HG03025 (cell line): ENCODE measurements at regions not wholly inside any gene's neighbourhood (a gene's known extent, or its start where the extent isn't known, plus 50 kb on each side); places are given as distances from the start of the nearest gene placed in this dataset.
"Not testable (repeated sequence)": the region's sequence is repeated elsewhere in the genome, so short reads cannot be mapped to it uniquely, and the experiment has no call there.

Experiments used
- ATAC-seq: cut with Tn5 transposase; IDR thresholded peaks from one replicate; pipeline ENCODE4 v1.9.1; 2021; ENCODE audit warnings: mild to moderate bottlenecking, moderate library complexity; ENCODE audit not compliant: unreplicated experiment, low FRiP score

DNA sequence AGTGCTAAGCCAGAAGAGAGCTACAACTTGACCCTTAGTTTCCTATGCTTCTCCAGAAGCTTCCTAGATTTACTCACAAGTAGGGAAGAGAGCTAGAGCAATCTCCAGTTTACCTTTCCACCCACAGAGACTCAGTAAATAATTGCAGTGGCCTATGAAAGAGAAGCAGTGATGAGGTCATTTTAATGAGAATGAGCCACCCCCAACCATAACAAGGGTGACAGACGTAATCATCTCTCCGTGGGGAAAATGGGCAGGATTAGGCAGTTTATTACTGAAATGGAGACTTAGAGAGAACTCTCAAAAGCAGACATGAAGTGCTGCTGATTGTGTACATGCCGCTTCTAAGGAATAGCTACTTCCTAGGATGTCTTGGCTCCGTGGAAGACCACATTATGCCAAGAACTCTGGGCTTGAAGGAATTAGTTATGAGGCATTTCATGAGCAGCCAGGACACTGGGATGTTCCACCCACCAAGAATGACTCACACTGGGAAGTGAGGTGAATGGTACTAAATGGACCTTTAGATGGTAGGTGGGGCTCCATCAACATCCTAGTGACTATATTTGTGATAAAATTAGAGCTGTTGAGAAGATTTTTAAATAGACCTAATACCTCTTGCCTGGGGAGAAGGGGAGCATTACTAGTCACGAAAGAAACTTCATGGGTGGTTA lies 160.9 kb downstream of the EDEM1 start:
- ATAC-seq: no peak

DNA sequence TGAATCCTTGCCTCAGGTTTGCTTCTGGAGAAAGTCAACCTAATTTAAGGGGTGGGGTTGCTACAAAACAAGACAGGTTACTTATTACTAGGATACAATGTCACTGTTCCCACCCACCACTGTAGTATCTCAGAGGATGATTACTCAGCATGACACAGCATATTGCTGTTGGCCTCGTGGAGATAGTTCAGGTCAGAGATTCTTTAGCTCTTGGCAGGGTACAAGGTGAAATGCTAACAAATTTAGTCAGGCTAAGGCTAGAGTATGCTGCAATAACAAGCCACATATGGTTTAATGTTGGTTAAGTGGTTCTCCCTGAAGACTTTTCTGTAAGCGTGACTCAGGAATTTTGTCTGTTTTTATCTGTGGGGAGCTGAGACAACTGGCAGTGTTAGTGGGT lies 161.8 kb downstream of the EDEM1 start:
- ATAC-seq: no peak

DNA sequence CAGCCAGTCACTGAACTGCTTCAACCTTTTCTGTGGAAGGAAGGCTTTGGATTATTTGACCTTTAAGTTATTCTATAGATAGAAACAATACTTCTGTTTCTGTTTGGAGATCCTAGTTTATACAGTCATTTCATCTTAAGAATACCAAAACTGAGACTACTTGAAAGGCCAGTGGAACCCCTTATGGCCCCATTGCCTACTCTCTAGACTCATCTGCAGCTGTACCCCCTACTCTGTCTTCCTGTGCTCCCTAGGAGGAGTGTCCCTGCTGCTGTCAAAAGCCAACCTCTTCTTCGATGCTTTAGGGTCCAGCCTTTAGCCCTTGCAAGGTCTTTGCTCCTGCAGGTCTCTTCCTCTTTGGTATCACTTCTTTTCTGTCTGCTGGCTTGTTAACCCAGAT lies 169.6 kb downstream of the EDEM1 start:
- ATAC-seq: no peak

DNA sequence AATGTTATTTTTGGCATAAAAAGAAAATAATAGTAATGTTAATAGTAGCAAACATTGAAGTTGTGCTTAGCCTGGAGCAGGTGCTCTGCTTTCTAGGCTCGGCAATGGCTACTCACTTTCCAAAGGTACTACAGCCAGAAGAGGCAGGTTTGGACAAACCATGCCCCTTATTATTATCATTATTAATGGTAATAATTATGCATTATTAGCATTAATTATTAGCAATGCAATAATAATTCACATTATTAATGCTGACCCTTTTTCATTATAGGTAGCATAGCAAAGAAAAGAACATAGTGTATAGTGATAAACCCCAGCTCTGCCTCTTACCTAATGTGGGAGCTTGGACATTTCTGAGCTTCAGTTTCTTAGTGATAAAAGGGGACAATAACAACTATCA lies 171.4 kb downstream of the EDEM1 start:
- ATAC-seq: no peak

DNA sequence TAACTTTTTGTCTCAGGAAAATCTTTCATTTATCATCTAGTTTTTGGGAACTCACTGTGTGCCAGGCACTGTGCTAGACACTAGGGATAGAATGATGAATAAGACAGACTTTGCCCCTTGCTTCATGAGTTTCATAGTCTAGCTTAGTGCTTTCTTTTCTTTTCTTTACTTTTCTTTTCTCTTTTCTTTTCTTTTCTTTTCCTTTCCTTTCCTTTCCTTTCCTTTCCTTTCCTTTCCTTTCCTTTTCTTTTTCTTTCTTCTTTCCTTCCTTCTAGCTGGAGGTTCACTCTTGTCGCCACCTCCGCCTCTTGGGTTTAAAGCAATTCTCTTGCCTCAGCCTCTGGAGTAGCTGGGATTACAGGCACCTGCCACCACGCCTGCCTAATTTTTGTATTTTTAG lies 172.9 kb downstream of the EDEM1 start:
- ATAC-seq: no peak

DNA sequence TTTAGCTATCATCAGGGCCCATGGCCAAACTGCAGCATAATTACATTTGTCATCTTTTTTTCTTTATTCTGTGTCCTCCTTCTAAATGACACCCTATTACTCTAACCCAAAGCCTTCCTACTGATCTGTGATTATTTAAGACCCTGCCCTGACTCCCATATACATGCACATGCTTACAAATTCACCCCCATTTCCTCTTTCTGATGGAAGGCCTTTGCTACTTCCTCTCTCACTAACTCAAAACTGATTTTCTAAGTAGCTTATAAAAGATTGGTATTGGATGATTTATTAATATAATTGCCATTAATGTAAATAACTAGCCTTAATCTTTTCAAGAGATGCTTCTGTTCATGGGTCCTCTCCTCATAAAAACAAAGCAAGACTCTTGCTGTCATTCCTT lies 179.2 kb downstream of the EDEM1 start:
- no peak for ATAC-seq

DNA sequence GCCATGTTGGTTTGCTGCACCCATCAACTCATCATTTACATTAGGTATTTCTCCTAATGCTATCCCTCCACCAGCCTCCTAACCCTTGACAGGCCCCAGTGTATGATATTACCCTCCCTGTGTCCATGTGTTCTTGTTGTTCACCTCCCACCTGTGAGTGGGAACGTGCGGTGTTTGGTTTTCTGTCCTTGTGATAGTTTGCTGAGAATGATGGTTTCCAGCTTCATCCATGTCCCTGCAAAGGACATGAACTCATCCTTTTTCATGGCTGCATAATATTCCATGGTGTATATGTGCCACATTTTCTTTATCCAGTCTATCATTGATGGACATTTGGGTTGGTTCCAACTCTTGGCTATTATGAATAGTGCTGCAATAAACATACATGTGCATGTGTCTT lies 184.0 kb downstream of the EDEM1 start:
- not testable (repeated sequence) for ATAC-seq

DNA sequence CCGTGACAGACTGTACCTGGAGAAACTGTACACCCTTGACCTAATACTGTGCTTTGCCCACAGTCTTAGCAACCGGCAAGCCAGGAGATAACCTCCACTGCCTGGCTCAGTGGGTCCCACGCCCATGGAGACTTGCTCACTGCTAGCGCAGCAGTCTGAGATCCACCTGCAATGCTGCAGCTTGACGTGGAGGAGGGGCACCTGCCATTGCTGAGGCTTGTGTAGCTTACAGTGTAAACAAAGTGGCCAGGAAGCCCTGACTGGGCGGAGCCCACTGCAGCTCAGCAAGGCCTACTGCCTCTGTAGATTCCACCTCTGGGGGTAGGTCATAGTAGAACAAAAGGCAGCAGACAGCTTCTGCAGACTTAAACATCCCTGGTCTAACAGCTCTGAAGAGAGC lies 189.3 kb downstream of the EDEM1 start:
- no peak for ATAC-seq

DNA sequence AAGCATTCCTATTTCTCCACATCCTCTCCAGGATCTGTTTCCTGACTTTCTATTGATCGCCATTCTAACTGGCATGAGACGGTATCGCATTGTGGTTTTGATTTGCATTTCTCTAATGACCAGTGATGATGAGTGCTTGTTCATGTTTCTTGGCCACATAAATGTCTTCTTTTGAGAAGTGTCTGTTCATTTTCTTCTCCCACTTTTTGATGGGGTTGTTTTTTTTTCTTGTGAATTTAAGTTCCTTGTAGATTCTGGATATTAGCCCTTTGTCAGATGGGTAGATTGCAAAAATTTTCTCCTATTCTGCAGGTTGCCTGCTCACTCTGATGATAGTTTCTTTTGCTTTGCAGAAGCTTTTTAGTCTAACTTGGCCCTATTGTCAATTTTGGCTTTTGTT lies 191.8 kb downstream of the EDEM1 start:
- ATAC-seq: not testable (repeated sequence)

DNA sequence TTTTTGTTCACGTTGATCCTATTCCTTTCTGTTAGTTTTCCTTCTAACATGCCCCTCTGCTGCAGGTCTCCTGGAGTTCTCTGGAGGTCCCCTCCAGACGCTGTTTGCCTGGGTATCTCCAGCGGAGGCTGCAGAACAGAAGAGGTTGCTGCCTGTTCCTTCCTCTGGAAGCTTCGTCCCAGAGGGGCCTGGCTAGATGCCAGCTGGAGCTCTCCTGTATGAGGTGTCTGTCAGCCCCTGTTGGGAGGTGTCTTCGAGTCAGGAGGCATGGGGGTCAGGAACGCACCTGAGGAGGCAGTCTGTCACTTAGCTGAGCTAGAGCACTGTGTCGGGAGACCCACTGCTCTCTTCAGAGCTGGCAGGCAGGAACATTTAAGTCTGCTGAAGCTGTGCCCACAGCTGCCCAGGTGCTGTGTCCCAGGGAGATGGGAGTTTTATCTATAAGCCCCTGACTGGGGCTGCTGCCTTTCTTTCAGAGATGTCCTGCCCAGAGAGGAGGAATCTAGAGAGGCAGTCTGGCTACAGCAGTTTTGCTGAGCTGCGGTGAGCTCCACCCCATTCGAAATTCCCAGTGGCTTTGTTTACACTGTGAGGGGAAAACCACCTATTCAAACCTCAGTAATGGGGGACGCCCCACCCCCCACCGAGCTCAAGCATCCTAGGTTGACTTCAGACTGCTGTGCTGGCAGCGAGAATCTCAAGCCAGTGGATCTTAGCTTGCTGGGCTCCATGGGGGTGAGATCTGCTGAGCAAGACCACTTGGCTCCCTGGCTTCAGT lies 196.2 kb downstream of the EDEM1 start:
- not testable (repeated sequence) for ATAC-seq

DNA sequence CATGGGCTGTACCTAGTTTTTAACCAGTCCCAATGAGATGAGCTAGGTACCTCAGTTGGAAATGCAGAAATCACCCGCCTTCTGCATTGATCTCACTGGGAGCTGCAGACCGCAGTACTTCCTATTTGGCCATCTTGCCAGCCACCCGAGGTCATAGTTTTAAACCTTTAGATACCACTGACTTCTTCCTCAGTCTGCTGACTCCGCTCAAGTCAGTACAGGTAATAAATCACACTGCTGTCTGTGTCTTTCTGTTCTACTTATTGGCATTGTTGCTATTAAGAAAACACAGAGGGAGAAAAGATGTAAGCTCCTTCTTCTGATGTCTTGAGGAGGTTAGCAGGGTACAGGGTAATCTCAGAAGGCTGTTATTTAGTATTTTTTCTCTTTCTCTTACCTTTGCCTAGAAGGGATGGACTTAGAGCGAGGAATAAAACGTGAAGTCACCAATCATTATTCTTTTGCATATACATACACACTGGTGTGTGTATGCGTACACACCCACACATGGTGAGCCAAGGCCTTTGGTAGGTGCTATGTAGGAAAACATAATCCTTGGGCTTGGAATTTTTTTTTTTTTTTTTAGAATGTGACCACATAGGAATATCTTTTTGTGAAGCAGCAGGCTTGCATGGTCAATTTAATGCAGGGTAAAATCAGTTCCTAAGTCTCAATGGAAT lies 197.2 kb downstream of the EDEM1 start:
- ATAC-seq: no peak

DNA sequence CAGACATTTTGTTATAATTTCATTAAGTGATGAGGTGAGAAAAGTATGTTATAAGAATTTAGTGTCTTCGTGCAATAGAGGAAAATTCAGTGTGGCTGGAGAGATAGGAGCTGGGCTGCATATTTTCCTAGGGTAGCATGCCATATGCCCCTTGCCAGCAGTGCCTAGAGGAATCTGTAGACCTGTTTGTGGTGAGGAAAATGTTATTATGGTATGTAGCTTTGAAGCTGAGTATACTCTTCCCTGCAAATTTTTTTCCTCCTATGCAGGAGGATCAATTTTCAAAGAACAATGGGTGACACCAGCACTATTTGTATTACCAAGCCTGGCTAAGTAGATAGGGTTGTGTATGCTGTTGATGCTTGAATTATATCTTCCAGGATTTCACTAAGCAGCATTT lies 200.6 kb downstream of the EDEM1 start:
- ATAC-seq: no peak

DNA sequence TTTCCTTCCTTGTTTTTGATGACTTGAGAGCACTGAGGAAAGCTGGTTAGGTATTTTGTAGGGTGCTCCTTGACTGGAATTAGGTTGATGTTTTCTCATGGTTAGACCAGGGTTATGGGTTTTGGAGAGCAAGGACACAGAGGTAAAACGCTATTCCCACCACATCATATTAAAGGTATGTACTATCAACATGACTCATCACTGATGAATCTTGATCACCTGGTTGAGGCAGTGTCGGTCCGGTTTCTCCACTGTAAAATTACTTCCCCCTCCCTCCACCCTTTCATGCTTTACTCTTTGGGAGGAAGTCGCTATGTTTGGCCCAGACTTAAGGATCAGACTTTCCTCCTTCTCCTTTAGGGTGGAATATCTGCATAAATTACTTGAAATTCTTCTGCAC lies 201.6 kb downstream of the EDEM1 start:
- ATAC-seq: no peak

DNA sequence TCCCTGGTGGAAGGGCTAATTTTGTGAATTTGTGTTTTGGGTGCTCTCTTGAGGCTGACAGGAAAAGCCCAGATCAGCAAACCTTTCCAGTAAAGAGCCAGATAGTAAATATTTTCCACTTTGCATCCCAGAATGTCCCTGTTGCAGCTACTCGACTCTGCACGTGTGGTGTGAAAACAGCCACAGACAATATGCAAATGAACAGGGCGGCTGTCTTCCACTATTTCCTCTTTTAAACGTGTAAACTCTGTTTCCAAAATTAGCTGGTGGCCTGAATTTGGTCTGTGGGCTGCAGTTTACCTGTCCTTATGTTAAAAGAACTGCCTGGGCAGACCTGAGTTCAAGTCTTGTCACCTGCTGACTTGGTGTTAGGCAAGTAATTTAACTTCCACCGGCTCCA lies 202.7 kb downstream of the EDEM1 start:
- no peak for ATAC-seq

DNA sequence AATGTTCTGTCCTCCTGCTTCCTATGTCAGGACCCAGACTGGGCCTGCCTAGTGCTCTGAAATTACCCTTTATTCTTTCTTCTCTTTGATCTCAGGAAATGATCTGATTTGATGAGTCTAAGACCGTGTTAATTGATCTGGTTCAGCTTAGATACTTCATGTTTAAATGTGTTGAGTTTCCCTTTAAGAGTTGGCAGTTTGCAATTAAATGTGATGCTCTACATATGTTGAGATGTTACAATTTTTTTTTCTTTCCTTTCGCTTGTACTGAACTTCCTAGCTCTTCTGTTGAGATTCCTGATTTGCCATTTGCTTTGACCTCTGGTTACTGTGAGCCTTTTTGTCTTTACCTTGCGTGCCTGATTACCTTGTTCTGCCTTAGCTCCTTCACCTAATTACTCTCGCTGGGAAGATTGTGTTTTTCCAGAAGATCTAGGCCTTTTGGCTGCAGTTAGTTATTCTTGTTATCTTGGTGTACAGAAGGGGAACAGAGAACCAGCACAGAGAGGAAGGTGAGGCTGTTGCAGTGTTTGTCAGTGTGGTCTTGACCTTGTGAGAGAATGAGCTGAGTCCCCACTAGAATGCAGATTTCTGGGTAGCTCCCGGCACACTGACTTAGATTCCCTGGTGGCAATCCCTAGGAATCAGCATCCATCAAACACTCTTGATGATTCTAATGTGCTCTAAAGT lies 203.6 kb downstream of the EDEM1 start:
- no peak for ATAC-seq

DNA sequence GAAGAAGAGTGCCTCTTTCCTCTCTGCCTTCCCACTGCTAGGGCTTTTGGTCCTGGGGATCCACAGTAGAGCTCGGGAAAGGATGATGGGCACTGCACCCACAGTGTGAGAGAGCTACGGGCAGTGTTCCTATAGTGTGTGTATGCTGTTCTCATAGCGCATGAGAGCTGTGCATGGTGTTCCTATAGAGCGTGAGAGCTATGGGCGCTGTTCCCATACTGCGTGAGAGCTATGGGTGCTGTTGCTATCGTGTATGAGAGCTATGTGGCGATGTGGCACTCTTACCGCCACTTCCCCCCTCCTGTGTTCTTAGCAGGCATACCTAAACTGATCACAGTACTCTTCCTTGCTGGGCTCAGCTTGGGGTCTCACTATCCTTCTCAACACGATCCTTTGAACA lies 213.5 kb downstream of the EDEM1 start:
- ATAC-seq: no peak

DNA sequence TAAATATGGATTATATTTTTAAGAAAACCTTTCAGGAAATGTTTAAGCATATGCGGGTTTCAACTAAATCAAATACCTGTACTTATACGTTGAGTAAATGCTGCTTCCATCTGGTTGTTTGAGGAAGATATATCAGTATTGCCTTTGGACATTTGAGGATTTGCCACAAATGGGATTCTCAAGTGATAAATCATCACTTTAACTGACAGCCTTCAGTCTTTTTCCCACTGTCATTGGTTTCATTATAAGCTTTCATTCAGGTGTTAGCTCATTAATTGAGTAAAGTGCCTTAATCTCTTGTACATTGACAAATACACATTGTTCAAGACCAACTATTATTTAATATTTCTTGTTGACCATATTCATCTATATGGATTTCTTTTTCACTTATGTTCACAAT lies 217.2 kb downstream of the EDEM1 start:
- ATAC-seq: no peak

DNA sequence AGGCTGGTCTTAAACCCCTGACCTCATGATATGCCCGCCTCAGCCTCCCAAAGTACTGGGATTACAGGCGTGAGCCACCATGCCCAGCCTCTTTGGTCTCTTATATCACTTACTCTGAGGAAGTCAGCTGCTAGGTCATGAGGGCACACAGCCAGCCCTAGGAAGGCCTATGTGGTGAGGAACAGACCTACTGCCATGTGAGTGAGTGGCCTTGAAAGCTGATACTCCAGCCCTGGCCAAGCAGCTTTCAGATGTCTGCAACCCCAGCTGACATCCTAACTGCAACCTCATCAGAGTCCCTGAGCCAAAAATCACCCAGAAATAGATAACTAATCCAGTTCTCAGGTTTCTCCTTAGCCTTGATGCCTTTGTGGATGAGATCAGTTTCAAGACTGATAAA lies 224.3 kb downstream of the EDEM1 start:
- ATAC-seq: no peak

DNA sequence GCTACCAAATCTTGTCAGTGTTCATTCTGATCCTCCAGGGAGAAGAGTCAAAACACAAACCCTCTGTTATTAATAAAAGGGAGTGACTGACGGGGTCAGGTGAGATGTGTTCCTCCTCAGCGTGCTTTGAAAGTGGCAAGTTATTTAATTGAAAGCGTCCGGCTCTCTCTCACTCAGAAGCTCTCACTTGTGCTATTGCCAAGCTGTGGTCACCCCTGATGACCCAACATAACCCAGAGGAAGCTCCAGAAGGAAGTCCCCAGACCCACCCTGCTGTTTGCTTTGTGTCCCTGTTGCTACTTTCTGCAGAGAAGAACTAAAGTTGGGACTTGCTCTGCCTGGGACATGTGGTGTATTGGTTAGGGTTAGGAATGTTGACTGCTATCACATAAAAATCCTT lies 235.6 kb downstream of the EDEM1 start:
- ATAC-seq: no peak

DNA sequence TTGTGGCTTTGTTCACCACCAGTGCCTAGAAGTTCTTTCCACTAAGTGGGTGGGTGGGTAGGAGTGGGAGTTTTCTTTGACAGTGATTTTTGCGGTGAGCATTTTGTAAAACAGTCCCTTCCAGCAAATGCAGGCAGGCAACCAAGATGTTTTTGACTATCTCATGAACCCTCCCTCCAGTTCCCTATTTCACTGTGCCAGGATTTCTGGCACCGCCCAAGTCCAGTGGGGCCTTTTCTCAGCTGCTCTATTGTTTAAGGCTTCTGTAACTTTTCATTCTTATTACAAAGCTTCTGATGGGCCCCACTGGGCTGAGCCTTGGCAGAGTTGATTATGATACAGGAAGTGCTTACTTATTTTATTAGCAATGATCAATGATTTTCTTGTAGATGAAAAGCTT lies 236.0 kb downstream of the EDEM1 start:
- ATAC-seq: no peak

DNA sequence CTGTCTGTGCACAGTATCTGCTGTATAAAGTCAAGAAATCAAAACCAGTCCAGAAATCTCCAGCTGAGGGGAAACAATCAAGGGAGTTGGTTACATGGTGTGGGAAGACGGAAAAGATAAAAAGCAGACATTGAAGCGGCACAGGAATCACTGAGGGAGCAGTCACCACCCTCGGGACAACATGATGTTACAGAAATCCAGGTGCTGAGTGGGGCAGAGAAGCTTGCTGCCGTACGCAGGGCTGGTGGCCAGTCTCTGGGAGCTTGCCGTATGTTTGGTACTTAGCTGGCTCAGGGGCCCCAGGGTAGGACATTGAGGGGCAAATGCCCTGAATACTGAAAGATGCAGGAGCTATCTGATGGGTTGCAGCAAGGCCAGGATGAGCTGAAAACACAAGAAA lies 237.9 kb downstream of the EDEM1 start:
- no peak for ATAC-seq
